Activated T-helper 17 cell treated with anti-CD3 and anti-CD28 coated beads, Interleukin-2, amount 50 U/mL, for 72 hours (primary cell): ENCODE measurements at regions not wholly inside any gene's neighbourhood (a gene's known extent, or its start where the extent isn't known, plus 50 kb on each side); places are given as distances from the start of the nearest gene placed in this dataset.
"Not testable (repeated sequence)": the region's sequence is repeated elsewhere in the genome, so short reads cannot be mapped to it uniquely, and the experiment has no call there.

ENCODE experiments used
- ATAC-seq: fragments of 150-1000 bp; cut with Tn5 transposase; replicated peaks from 2 replicates; pipeline ENCODE4 v1.10.0; 2021; ENCODE audit warnings: mild to moderate bottlenecking, moderate library complexity
- H3K27ac Mint-ChIP-seq: one replicate; pipeline ENCODE4 v1.8.0; 2022; ENCODE audit warnings: mixed read lengths
- H3K27me3 Mint-ChIP-seq: one replicate; pipeline ENCODE4 v1.8.0; 2022; ENCODE audit warnings: mixed read lengths
- H3K36me3 Mint-ChIP-seq: one replicate; pipeline ENCODE4 v1.8.0; 2022; ENCODE audit warnings: low read depth, mild to moderate bottlenecking, mixed read lengths
- H3K4me1 Mint-ChIP-seq: one replicate; pipeline ENCODE4 v1.8.0; 2022; ENCODE audit warnings: mixed read lengths
- H3K4me3 Mint-ChIP-seq: one replicate; pipeline ENCODE4 v1.8.0; 2022; ENCODE audit warnings: mild to moderate bottlenecking, mixed read lengths
- H3K9me3 Mint-ChIP-seq: one replicate; pipeline ENCODE4 v1.8.0; 2022; ENCODE audit warnings: mixed read lengths

- not testable (repeated sequence) for H3K36me3 Mint-ChIP-seq, H3K4me1 Mint-ChIP-seq, H3K27ac Mint-ChIP-seq, H3K9me3 Mint-ChIP-seq, H3K4me3 Mint-ChIP-seq, ATAC-seq
- H3K27me3 Mint-ChIP-seq = peaks cover 12% of the 10 kb centered on the region
Observed at GRCh38 chr2:91589454-91590328, 2898.2 kb downstream of the RPIA start.

GRCh38 chr2:91590381-91590780 is 2898.9 kb downstream of the RPIA start:
- H3K9me3 Mint-ChIP-seq, H3K27ac Mint-ChIP-seq, ATAC-seq, H3K4me3 Mint-ChIP-seq, H3K36me3 Mint-ChIP-seq, H3K4me1 Mint-ChIP-seq: not testable (repeated sequence)
- H3K27me3 Mint-ChIP-seq = peaks cover 12% of the 10 kb centered on the region

DNA sequence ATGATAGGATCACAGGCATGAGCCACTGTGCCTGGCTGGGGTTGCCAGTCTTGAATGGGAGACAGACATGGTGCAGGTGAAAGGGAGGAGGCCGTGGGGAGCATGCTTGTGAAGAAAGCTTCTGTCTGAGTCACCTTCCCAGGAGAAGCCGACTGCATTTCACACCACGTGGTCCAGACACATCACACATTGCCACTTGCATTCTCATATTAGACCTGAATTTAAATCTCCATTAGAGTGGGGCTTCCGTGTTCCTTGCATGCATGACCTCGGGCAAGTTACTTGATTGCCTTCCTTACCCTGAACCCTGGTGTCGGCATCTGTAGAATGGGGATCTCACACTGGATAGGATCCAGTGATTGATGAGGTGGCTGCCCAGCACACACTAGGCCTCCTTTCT is 2899.6 kb downstream of the RPIA start:
- peaks cover 12% of the 10 kb centered on the region for H3K27me3 Mint-ChIP-seq
- ATAC-seq = not testable (repeated sequence)

GRCh38 chr2:91597436-91597835 is 2906.0 kb downstream of the RPIA start:
- ATAC-seq, H3K4me3 Mint-ChIP-seq, H3K27me3 Mint-ChIP-seq, H3K27ac Mint-ChIP-seq, H3K4me1 Mint-ChIP-seq, H3K36me3 Mint-ChIP-seq, H3K9me3 Mint-ChIP-seq: not testable (repeated sequence)

More for the DNA sequence above, 2899.6 kb downstream of the RPIA start:
- not testable (repeated sequence) for H3K36me3 Mint-ChIP-seq, H3K4me1 Mint-ChIP-seq, H3K27ac Mint-ChIP-seq, H3K4me3 Mint-ChIP-seq, H3K9me3 Mint-ChIP-seq

- H3K9me3 Mint-ChIP-seq, H3K27me3 Mint-ChIP-seq, H3K36me3 Mint-ChIP-seq, H3K4me1 Mint-ChIP-seq, H3K27ac Mint-ChIP-seq, ATAC-seq, H3K4me3 Mint-ChIP-seq: not testable (repeated sequence)
Observed at GRCh38 chr2:91598519-91598918, 2907.0 kb downstream of the RPIA start.

- H3K36me3 Mint-ChIP-seq, H3K4me3 Mint-ChIP-seq, H3K27me3 Mint-ChIP-seq, H3K4me1 Mint-ChIP-seq, ATAC-seq, H3K27ac Mint-ChIP-seq, H3K9me3 Mint-ChIP-seq: not testable (repeated sequence)
Observed at GRCh38 chr2:91599000-91599399, 2907.5 kb downstream of the RPIA start.

DNA sequence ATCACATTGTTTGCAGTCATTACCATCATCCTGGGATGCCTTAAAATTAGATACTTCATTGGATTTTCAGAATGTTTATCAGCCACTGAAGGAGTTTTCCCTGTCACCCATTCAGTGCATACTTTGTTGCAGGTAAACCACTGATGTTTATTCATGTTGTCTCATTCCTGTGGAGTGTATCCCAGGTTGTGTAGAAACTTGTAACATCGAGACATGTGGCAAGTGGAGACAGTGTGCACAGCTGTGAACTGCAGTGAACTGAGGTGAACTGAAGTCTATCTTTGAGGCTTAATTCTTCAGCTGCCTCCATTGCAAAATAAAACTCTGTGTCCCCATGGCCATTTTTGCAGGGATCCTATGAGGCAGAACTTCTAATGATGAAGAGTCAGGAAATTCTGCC is 2911.4 kb downstream of the RPIA start:
- not testable (repeated sequence) for H3K9me3 Mint-ChIP-seq, ATAC-seq

GRCh38 chr2:91603996-91604395 is 2912.5 kb downstream of the RPIA start:
- not testable (repeated sequence) for ATAC-seq, H3K9me3 Mint-ChIP-seq, H3K27me3 Mint-ChIP-seq, H3K27ac Mint-ChIP-seq, H3K4me3 Mint-ChIP-seq, H3K36me3 Mint-ChIP-seq, H3K4me1 Mint-ChIP-seq

More for the DNA sequence above, 2911.4 kb downstream of the RPIA start:
- H3K27me3 Mint-ChIP-seq, H3K4me1 Mint-ChIP-seq, H3K36me3 Mint-ChIP-seq, H3K4me3 Mint-ChIP-seq, H3K27ac Mint-ChIP-seq: not testable (repeated sequence)

- H3K27ac Mint-ChIP-seq, ATAC-seq, H3K4me1 Mint-ChIP-seq, H3K36me3 Mint-ChIP-seq, H3K9me3 Mint-ChIP-seq, H3K27me3 Mint-ChIP-seq, H3K4me3 Mint-ChIP-seq: not testable (repeated sequence)
Observed at GRCh38 chr2:91604629-91605028, 2913.2 kb downstream of the RPIA start.

DNA sequence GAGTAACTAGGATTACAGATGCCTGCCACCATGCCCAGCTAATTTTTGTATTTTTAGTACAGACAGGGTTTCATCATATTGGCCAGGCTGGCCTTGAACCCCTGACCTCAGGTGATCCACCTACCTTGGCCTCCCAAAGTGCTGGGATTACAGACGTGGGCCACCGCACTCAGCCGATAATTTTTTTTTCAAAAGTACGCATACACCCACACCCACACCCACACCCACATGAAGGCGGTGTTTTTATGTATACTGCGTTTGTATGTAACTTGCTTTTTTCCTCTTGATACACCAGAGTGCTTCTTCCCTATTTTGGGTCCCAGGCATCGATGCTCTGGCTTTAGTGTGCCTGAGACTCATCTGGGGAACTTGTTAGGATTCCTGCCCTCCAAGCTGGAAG is 2932.3 kb downstream of the RPIA start:
- ATAC-seq = not testable (repeated sequence)

DNA sequence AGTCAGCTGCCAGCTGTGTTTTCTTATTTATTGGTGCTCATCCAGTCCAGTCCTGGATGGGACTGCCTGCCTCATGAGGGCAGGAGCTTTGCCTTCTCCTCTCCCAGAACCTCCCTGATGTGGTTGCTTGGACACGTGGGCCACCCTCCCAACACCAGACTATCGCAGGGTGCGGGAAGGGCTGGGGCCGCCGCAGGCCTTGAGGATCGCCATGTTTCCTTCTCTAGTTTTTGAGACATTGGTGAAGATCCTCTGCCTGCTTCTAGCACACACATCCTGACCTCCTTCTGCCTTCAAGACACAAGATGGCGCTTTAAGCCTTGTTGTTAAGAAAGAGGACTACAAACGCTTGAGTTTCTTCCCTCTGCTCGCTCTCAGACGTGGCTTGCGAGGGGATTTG is 2937.0 kb downstream of the RPIA start:
- ATAC-seq = not testable (repeated sequence)

More for the DNA sequence above, 2932.3 kb downstream of the RPIA start:
- H3K4me1 Mint-ChIP-seq, H3K9me3 Mint-ChIP-seq, H3K27ac Mint-ChIP-seq, H3K27me3 Mint-ChIP-seq, H3K4me3 Mint-ChIP-seq, H3K36me3 Mint-ChIP-seq: not testable (repeated sequence)

DNA sequence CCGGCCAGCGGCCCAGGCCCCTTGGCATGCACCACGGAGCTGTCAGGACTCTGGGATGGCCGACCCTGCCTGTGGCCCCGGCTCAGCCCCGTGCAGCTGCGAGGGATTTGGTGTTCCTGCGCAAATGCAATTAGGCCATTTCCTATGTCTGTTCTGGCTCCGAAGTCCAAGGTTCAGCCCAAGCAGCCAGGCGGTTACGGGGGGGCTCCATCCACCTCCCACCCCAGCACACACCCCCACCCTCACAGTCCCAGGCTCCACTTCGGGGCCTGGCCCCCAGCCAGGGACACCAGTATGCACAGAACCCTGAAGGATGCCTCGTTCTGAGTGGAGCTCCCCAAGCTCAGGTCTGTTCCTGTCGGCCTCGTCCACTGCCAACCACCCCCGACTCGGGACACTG is 2965.7 kb downstream of the RPIA start:
- not testable (repeated sequence) for ATAC-seq, H3K27ac Mint-ChIP-seq, H3K4me1 Mint-ChIP-seq, H3K4me3 Mint-ChIP-seq, H3K27me3 Mint-ChIP-seq, H3K9me3 Mint-ChIP-seq, H3K36me3 Mint-ChIP-seq

More for the DNA sequence above, 2937.0 kb downstream of the RPIA start:
- not testable (repeated sequence) for H3K27ac Mint-ChIP-seq, H3K9me3 Mint-ChIP-seq, H3K4me1 Mint-ChIP-seq, H3K4me3 Mint-ChIP-seq, H3K27me3 Mint-ChIP-seq, H3K36me3 Mint-ChIP-seq

DNA sequence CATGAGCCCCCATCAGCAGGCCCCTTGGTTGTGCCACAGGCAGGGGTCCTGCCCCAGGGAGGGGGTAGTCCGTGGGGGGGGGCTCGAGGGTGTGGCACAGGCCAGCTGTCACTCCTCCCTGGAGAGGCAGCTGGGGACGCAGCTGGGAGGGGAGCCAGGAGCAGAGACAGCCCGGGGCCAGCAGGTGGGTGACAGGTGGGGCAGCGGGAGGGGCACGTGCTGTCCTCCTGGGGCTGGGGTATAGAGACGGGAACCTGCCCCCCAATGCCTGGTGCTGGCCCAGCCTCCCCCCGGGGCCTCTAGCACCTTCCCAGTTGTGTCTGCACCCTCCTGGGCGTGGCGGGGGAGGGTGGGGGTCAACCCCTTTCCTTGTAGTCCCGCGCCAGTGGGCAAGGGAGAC is 2966.9 kb downstream of the RPIA start:
- not testable (repeated sequence) for H3K27me3 Mint-ChIP-seq, ATAC-seq, H3K27ac Mint-ChIP-seq, H3K4me1 Mint-ChIP-seq, H3K9me3 Mint-ChIP-seq, H3K4me3 Mint-ChIP-seq, H3K36me3 Mint-ChIP-seq

- not testable (repeated sequence) for H3K36me3 Mint-ChIP-seq, H3K27ac Mint-ChIP-seq, H3K4me3 Mint-ChIP-seq, H3K9me3 Mint-ChIP-seq, H3K4me1 Mint-ChIP-seq, H3K27me3 Mint-ChIP-seq, ATAC-seq
Observed at GRCh38 chr2:91659189-91659916, 2967.9 kb downstream of the RPIA start.

GRCh38 chr2:91659917-91660275 is 2968.4 kb downstream of the RPIA start:
- not testable (repeated sequence) for H3K4me1 Mint-ChIP-seq, H3K9me3 Mint-ChIP-seq, H3K36me3 Mint-ChIP-seq, H3K27ac Mint-ChIP-seq, H3K4me3 Mint-ChIP-seq, H3K27me3 Mint-ChIP-seq
- peak; percentile 94 for ATAC-seq
